ENCODE measurements at regions not wholly inside any gene's neighbourhood (a gene's known extent, or its start where the extent isn't known, plus 50 kb on each side); places are given as distances from the start of the nearest gene placed in this dataset.
"Not testable (repeated sequence)": the region's sequence is repeated elsewhere in the genome, so short reads cannot be mapped to it uniquely, and the experiment has no call there.

GRCh38 chr4:98828801-98829200 lies 100.1 kb downstream of the EIF4E start:
- DNase-seq = peak; percentile 32
- no peak overlapping the region for H3K4me3 Mint-ChIP-seq
- peaks cover 6% of the 10 kb centered on the region for H3K27me3 Mint-ChIP-seq
- H3K4me1 Mint-ChIP-seq = no peaks in the 10 kb centered on the region
- no peaks in the 10 kb centered on the region for H3K36me3 Mint-ChIP-seq (ENCODE audit: low read depth)
- no peaks in the 10 kb centered on the region for H3K9me3 Mint-ChIP-seq
- POLR2A ChIA-PET = no interaction called here
- CTCF ChIA-PET = no interaction called here
- no peak overlapping the region for H3K27ac Mint-ChIP-seq

- Mint-ChIP-seq H3K36me3 (ENCODE audit: low read depth) (no peaks in the 10 kb centered on the region), H3K9me3 (no peaks in the 10 kb centered on the region), H3K27ac (no peak overlapping the region), H3K27me3 (peaks cover 6% of the 10 kb centered on the region), H3K4me1 (no peaks in the 10 kb centered on the region), H3K4me3 (no peak overlapping the region)
- no peak for DNase-seq
- POLR2A ChIA-PET = no interaction called here
- CTCF ChIA-PET = no interaction called here
Observed at GRCh38 chr4:98827661-98828060, 101.3 kb downstream of the EIF4E start.

GRCh38 chr4:98822144-98822543 lies 106.8 kb downstream of the EIF4E start:
- Mint-ChIP-seq H3K9me3 (peaks cover 3% of the 10 kb centered on the region), H3K4me1 (no peaks in the 10 kb centered on the region), H3K36me3 (ENCODE audit: low read depth) (no peaks in the 10 kb centered on the region), H3K27ac (no peak overlapping the region), H3K4me3 (no peak overlapping the region), H3K27me3 (peaks cover 3% of the 10 kb centered on the region)
- POLR2A ChIA-PET = no interaction called here
- no peak for DNase-seq
- CTCF ChIA-PET = no interaction called here

GRCh38 chr4:98818116-98818515 lies 110.8 kb downstream of the EIF4E start:
- H3K27me3 Mint-ChIP-seq; H3K36me3 Mint-ChIP-seq (ENCODE audit: low read depth); H3K9me3 Mint-ChIP-seq; H3K27ac Mint-ChIP-seq; H3K4me1 Mint-ChIP-seq; POLR2A ChIA-PET; DNase-seq; H3K4me3 Mint-ChIP-seq: not testable (repeated sequence)
- CTCF ChIA-PET = interaction anchor here (0.8 kb wide), 1 partner anchor 11 kb away, joined by 3 read pairs; no protein-coding TSS in a partner anchor

GRCh38 chr4:98816816-98817215 lies 112.1 kb downstream of the EIF4E start:
- ChIA-PET POLR2A (no interaction called here), CTCF (no interaction called here)
- H3K4me3 Mint-ChIP-seq = no peak overlapping the region
- H3K27ac Mint-ChIP-seq = no peak overlapping the region
- DNase-seq = no peak
- H3K4me1 Mint-ChIP-seq = no peaks in the 10 kb centered on the region
- H3K27me3 Mint-ChIP-seq = no peaks in the 10 kb centered on the region
- no peaks in the 10 kb centered on the region for H3K36me3 Mint-ChIP-seq (ENCODE audit: low read depth)
- H3K9me3 Mint-ChIP-seq = peaks cover 8% of the 10 kb centered on the region

- CTCF ChIA-PET = no interaction called here
- POLR2A ChIA-PET = no interaction called here
- H3K27ac Mint-ChIP-seq = no peak overlapping the region
- DNase-seq = no peak
- no peaks in the 10 kb centered on the region for H3K27me3 Mint-ChIP-seq
- H3K4me3 Mint-ChIP-seq = no peak overlapping the region
- H3K4me1 Mint-ChIP-seq = no peaks in the 10 kb centered on the region
- no peaks in the 10 kb centered on the region for H3K36me3 Mint-ChIP-seq (ENCODE audit: low read depth)
- peaks cover 8% of the 10 kb centered on the region for H3K9me3 Mint-ChIP-seq
Observed at GRCh38 chr4:98816386-98816785, 112.5 kb downstream of the EIF4E start.

- Mint-ChIP-seq H3K4me1 (no peaks in the 10 kb centered on the region), H3K9me3 (no peaks in the 10 kb centered on the region), H3K4me3 (no peak overlapping the region), H3K27ac (no peak overlapping the region), H3K36me3 (ENCODE audit: low read depth) (no peaks in the 10 kb centered on the region), H3K27me3 (no peaks in the 10 kb centered on the region)
- no peak for DNase-seq
- POLR2A ChIA-PET = no interaction called here
- CTCF ChIA-PET = no interaction called here
Observed at GRCh38 chr4:98804403-98804802, 124.5 kb downstream of the EIF4E start.

GRCh38 chr4:98803251-98803650 lies 125.7 kb downstream of the EIF4E start:
- ChIA-PET CTCF (interaction anchor here (1.2 kb wide), 1 partner anchor 28 kb away, joined by 4 read pairs; no protein-coding TSS in a partner anchor), POLR2A (interaction anchor here (1.1 kb wide), 1 partner anchor 20 kb away, joined by 3 read pairs; no protein-coding TSS in a partner anchor)
- Mint-ChIP-seq H3K27me3 (no peaks in the 10 kb centered on the region), H3K36me3 (ENCODE audit: low read depth) (no peaks in the 10 kb centered on the region), H3K4me1 (no peaks in the 10 kb centered on the region), H3K27ac (no peak overlapping the region), H3K9me3 (no peaks in the 10 kb centered on the region), H3K4me3 (no peak overlapping the region)
- no peak for DNase-seq

GRCh38 chr4:98802770-98803198 lies 126.1 kb downstream of the EIF4E start:
- POLR2A ChIA-PET = interaction anchor here (1.1 kb wide), 1 partner anchor 20 kb away, joined by 3 read pairs; no protein-coding TSS in a partner anchor

GRCh38 chr4:98801259-98801725 lies 127.6 kb downstream of the EIF4E start:
- CTCF ChIA-PET = interaction anchor here (0.6 kb wide), 1 partner anchor 21 kb away, joined by 4 read pairs; no protein-coding TSS in a partner anchor
- H3K27ac Mint-ChIP-seq = no peak overlapping the region
- H3K9me3 Mint-ChIP-seq = no peaks in the 10 kb centered on the region
- no peaks in the 10 kb centered on the region for H3K27me3 Mint-ChIP-seq
- no peak overlapping the region for H3K4me3 Mint-ChIP-seq
- POLR2A ChIA-PET = no interaction called here
- H3K36me3 Mint-ChIP-seq (ENCODE audit: low read depth) = no peaks in the 10 kb centered on the region
- DNase-seq = no peak
- no peaks in the 10 kb centered on the region for H3K4me1 Mint-ChIP-seq

More at GRCh38 chr4:98802770-98803198, 126.1 kb downstream of the EIF4E start:
- H3K9me3 Mint-ChIP-seq = no peaks in the 10 kb centered on the region
- no peaks in the 10 kb centered on the region for H3K27me3 Mint-ChIP-seq
- H3K27ac Mint-ChIP-seq = no peak overlapping the region
- no peak for DNase-seq
- H3K4me1 Mint-ChIP-seq = no peaks in the 10 kb centered on the region
- no peak overlapping the region for H3K4me3 Mint-ChIP-seq
- CTCF ChIA-PET = interaction anchor here (1.0 to 1.2 kb wide), 2 partner anchors 28 to 59 kb away, joined by 3 to 4 read pairs; no protein-coding TSS in a partner anchor
- H3K36me3 Mint-ChIP-seq (ENCODE audit: low read depth) = no peaks in the 10 kb centered on the region

- Mint-ChIP-seq H3K36me3 (ENCODE audit: low read depth) (no peaks in the 10 kb centered on the region), H3K9me3 (peaks cover 3% of the 10 kb centered on the region), H3K4me1 (no peaks in the 10 kb centered on the region), H3K27ac (no peak overlapping the region), H3K27me3 (no peaks in the 10 kb centered on the region), H3K4me3 (no peak overlapping the region)
- ChIA-PET POLR2A (no interaction called here), CTCF (interaction anchor here (1.0 kb wide), 1 partner anchor 11 kb away, joined by 5 read pairs; no protein-coding TSS in a partner anchor)
- DNase-seq = no peak
Observed at GRCh38 chr4:98796991-98797390, 131.9 kb downstream of the EIF4E start.

- Mint-ChIP-seq H3K4me1 (no peaks in the 10 kb centered on the region), H3K27me3 (peaks cover 1% of the 10 kb centered on the region), H3K4me3 (no peak overlapping the region), H3K27ac (no peak overlapping the region), H3K36me3 (ENCODE audit: low read depth) (no peaks in the 10 kb centered on the region), H3K9me3 (peaks cover 3% of the 10 kb centered on the region)
- ChIA-PET POLR2A (no interaction called here), CTCF (no interaction called here)
- no peak for DNase-seq
Observed at GRCh38 chr4:98794565-98795205, 134.2 kb downstream of the EIF4E start.

- Mint-ChIP-seq H3K36me3 (ENCODE audit: low read depth) (no peaks in the 10 kb centered on the region), H3K4me1 (no peaks in the 10 kb centered on the region), H3K27ac (no peak overlapping the region), H3K4me3 (no peak overlapping the region), H3K27me3 (peaks cover 1% of the 10 kb centered on the region), H3K9me3 (peaks cover 3% of the 10 kb centered on the region)
- ChIA-PET CTCF (no interaction called here), POLR2A (no interaction called here)
- no peak for DNase-seq
Observed at GRCh38 chr4:98793658-98794057, 135.2 kb upstream of the TSPAN5 start.

- Mint-ChIP-seq H3K4me1 (no peaks in the 10 kb centered on the region), H3K36me3 (ENCODE audit: low read depth) (no peaks in the 10 kb centered on the region), H3K4me3 (no peak overlapping the region), H3K27ac (no peak overlapping the region), H3K9me3 (no peaks in the 10 kb centered on the region), H3K27me3 (peaks cover 1% of the 10 kb centered on the region)
- POLR2A ChIA-PET = no interaction called here
- no peak for DNase-seq
- CTCF ChIA-PET = no interaction called here
Observed at GRCh38 chr4:98786866-98787265, 128.5 kb upstream of the TSPAN5 start.

Measured in activated CD4-positive, alpha-beta T cell treated with anti-CD3 and anti-CD28 coated beads, Interleukin-2, amount 10 ng/mL, durations not matched to agents 7 days and 5 days (primary cell).